ENCODE measurements at regions not wholly inside any gene's neighbourhood (a gene's known extent, or its start where the extent isn't known, plus 50 kb on each side); places are given as distances from the start of the nearest gene placed in this dataset.

DNA sequence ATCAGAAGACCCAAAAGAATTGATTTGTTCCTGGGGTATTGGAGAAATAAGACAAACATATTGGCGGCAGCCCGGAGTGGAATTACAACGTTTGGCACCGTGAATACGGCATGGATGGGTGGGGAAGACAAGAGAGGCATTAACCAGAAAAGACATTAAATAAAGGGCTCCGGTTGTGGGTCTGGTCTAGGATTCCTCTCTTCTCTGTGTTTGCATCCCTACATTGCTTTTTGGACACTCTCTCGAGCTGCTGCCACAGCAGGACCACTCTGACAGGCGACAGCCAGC is 138.7 kb upstream of the PALM2AKAP2 start:
- BruUV-seq (replicated peaks), result no TSS peak
- Histone ChIP-seq H3K27me3 (ENCODE audit: control insufficient read depth in 2 of 2, insufficient read depth in 2 of 2, low read length in 2 of 2) (peaks cover 31 to 34% of the 10 kb centered on the region in 2 experiments), H3K4me3 (replicated peaks in 1 of 3; ENCODE audit: insufficient read depth in 1 of 3, low read depth in 1 of 3, low read length in 3 of 3) (no peak overlapping the region)

More for the DNA sequence above, 138.7 kb upstream of the PALM2AKAP2 start:
- Histone ChIP-seq H4K20me1 (replicated peaks; ENCODE audit: control insufficient read depth, extremely low read depth, insufficient read depth, low read length) (no peaks in the 10 kb centered on the region), H3K36me3 (ENCODE audit: control insufficient read depth in 2 of 2, extremely low read depth in 1 of 2, insufficient read depth in 2 of 2, low read length in 2 of 2) (no peaks in the 10 kb centered on the region), H3K9me3 (replicated peaks; ENCODE audit: control insufficient read depth, insufficient read depth, low read length) (no peaks in the 10 kb centered on the region), H2AFZ (ENCODE audit: low read depth, low read length) (no peak overlapping the region), H3K27ac (ENCODE audit: insufficient read depth, low read depth, low read length) (no peak overlapping the region), H3K9me1 (replicated peaks; ENCODE audit: control insufficient read depth, extremely low read depth, insufficient read depth, low read length) (no peaks in the 10 kb centered on the region), H3K9ac (replicated peaks; ENCODE audit: extremely low read depth, insufficient read depth, low read length) (no peak overlapping the region), H3K79me2 (ENCODE audit: control insufficient read depth, insufficient read depth, low read length) (no peaks in the 10 kb centered on the region), H3K4me1 (ENCODE audit: control insufficient read depth, extremely low read depth, insufficient read depth, low read length) (no peaks in the 10 kb centered on the region), H3K4me2 (ENCODE audit: insufficient read depth, low read length) (no peak overlapping the region)
- DNase-seq (ENCODE audit: low read depth, low spot score) (no peak), FAIRE-seq (no peak)
- ChIA-PET CTCF (no interaction called here), POLR2A (no interaction called here)
- intact Hi-C loops (cut with micrococcal nuclease) (no loop called here), dilution Hi-C loops (cut with MboI; ENCODE audit: extremely low pct_ligation_motif_present, low sequenced_read_pairs) (no loop called here)
- TF ChIP-seq JUN (IDR thresholded peaks at IDR 0.05; ENCODE audit: borderline replicate concordance, insufficient read depth, insufficient read length, low read depth) (no peak), EZH2 (IDR thresholded peaks at IDR 0.05; ENCODE audit: borderline replicate concordance, low read depth, low read length, severe bottlenecking) (no peak), MYC (IDR thresholded peaks at IDR 0.05; ENCODE audit: low read depth, low read length) (no peak), FOS (IDR thresholded peaks at IDR 0.05; ENCODE audit: borderline replicate concordance, insufficient read depth, low read length) (no peak), GATA2 (IDR thresholded peaks at IDR 0.05; ENCODE audit: insufficient read depth, insufficient read length, low read depth, low read length) (no peak), POLR2A (IDR thresholded peaks at IDR 0.05; ENCODE audit: low read depth, low read length) (no peak), POLR2AphosphoS5 (IDR thresholded peaks at IDR 0.05; ENCODE audit: insufficient read depth, low read depth, low read length) (no peak)
- TF ChIP-seq, protein P1, sequence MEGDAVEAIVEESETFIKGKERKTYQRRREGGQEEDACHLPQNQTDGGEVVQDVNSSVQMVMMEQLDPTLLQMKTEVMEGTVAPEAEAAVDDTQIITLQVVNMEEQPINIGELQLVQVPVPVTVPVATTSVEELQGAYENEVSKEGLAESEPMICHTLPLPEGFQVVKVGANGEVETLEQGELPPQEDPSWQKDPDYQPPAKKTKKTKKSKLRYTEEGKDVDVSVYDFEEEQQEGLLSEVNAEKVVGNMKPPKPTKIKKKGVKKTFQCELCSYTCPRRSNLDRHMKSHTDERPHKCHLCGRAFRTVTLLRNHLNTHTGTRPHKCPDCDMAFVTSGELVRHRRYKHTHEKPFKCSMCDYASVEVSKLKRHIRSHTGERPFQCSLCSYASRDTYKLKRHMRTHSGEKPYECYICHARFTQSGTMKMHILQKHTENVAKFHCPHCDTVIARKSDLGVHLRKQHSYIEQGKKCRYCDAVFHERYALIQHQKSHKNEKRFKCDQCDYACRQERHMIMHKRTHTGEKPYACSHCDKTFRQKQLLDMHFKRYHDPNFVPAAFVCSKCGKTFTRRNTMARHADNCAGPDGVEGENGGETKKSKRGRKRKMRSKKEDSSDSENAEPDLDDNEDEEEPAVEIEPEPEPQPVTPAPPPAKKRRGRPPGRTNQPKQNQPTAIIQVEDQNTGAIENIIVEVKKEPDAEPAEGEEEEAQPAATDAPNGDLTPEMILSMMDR (IDR thresholded peaks at IDR 0.05; ENCODE audit: extremely low read depth in 1 of 2, insufficient read depth in 1 of 2, low read depth in 1 of 2, low read length in 2 of 2), result no peak
- TF ChIP-seq, protein P2, sequence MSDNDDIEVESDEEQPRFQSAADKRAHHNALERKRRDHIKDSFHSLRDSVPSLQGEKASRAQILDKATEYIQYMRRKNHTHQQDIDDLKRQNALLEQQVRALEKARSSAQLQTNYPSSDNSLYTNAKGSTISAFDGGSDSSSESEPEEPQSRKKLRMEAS (IDR thresholded peaks at IDR 0.05; ENCODE audit: insufficient read depth, insufficient read length), result no peak

All from endothelial cell of umbilical vein (primary cell).